Keratinocyte (primary cell): ENCODE measurements at regions not wholly inside any gene's neighbourhood (a gene's known extent, or its start where the extent isn't known, plus 50 kb on each side); places are given as distances from the start of the nearest gene placed in this dataset.

Source experiments
- DNase-seq: peaks from one replicate; pipeline ENCODE4 v3.0.0-alpha.2; 2011; ENCODE audit warnings: low read depth, missing footprints, low spot score
- FAIRE-seq: peaks from 2 replicates; lab custom pipeline; 2011; peaks lifted over from hg19 to GRCh38; lab: Jason Lieb, UNC
- H2AFZ ChIP-seq: 2 replicates; pipeline ENCODE4 v1.6.0; 2012; ENCODE audit warnings: low read length, control low read depth, inconsistent platforms; ENCODE audit not compliant: control insufficient read depth
- H3K27ac ChIP-seq: 2 replicates; pipeline ENCODE4 v1.5.1; 2011; ENCODE audit warnings: low read length; ENCODE audit not compliant: control insufficient read depth, insufficient read depth
- H3K27me3 ChIP-seq: 3 replicates; pipeline ENCODE4 v1.6.0; 2011; ENCODE audit warnings: low read length; ENCODE audit not compliant: control insufficient read depth, insufficient read depth; ENCODE audit errors: extremely low read depth
- H3K36me3 ChIP-seq, 2 experiments: 2 replicates in 1 of 2; 3 replicates in 1 of 2; pipeline ENCODE4 v1.5.1; 2011; ENCODE audit warnings: low read length in 2 of 2, mild to moderate bottlenecking in 1 of 2; ENCODE audit not compliant: control insufficient read depth in 2 of 2, insufficient read depth in 2 of 2; ENCODE audit errors: extremely low read depth in 1 of 2
- H3K4me1 ChIP-seq: 3 replicates; pipeline ENCODE4 v1.5.1; 2011; ENCODE audit warnings: low read length; ENCODE audit not compliant: control insufficient read depth, insufficient read depth; ENCODE audit errors: extremely low read depth
- H3K4me2 ChIP-seq: 3 replicates; pipeline ENCODE4 v1.6.0; 2011; ENCODE audit warnings: low read depth, low read length; ENCODE audit not compliant: control insufficient read depth, insufficient read depth; ENCODE audit errors: extremely low read depth
- H3K4me3 ChIP-seq, 3 experiments: fragments of 200-600 bp in 1 of 3; sonication (generic) in 1 of 3; 2 replicates in 2 of 3; 3 replicates in 1 of 3; pipeline ENCODE4 v1.5.1; 2011 to 2016; ENCODE audit warnings: low read length in 3 of 3, mild to moderate bottlenecking in 3 of 3, control low read depth in 2 of 3, inconsistent platforms in 1 of 3, low read depth in 1 of 3, mixed read lengths in 1 of 3, mixed run types in 1 of 3, moderate library complexity in 1 of 3; ENCODE audit not compliant: control insufficient read depth in 2 of 3, insufficient read depth in 2 of 3; ENCODE audit errors: extremely low read depth in 1 of 3
- H3K79me2 ChIP-seq: 2 replicates; pipeline ENCODE4 v1.6.0; 2012; ENCODE audit warnings: low read length; ENCODE audit not compliant: control insufficient read depth, insufficient read depth
- H3K9ac ChIP-seq: 3 replicates; pipeline ENCODE4 v1.6.0; 2011; ENCODE audit warnings: low read length; ENCODE audit not compliant: control insufficient read depth, insufficient read depth; ENCODE audit errors: extremely low read depth
- H3K9me1 ChIP-seq: 3 replicates; pipeline ENCODE4 v1.6.0; 2011; ENCODE audit warnings: low read length; ENCODE audit not compliant: control insufficient read depth, insufficient read depth; ENCODE audit errors: extremely low read depth
- H3K9me3 ChIP-seq: 2 replicates; pipeline ENCODE4 v1.5.1; 2012; ENCODE audit warnings: low read depth, low read length; ENCODE audit not compliant: control insufficient read depth
- H4K20me1 ChIP-seq: 3 replicates; pipeline ENCODE4 v1.6.0; 2011; ENCODE audit warnings: low read length; ENCODE audit not compliant: control insufficient read depth, insufficient read depth; ENCODE audit errors: extremely low read depth
- CTCF ChIP-seq, 3 experiments: IDR thresholded peaks in 1 of 3; conservative IDR thresholded peaks in 1 of 3; optimal IDR thresholded peaks in 1 of 3; 2 replicates in 2 of 3; 3 replicates in 1 of 3; pipeline versions ENCODE3 to v1.5.1; 2011; ENCODE audit warnings: low read length in 3 of 3, mild to moderate bottlenecking in 3 of 3, moderate library complexity in 2 of 3, control low read depth in 1 of 3, inconsistent platforms in 1 of 3; ENCODE audit not compliant: insufficient read depth in 2 of 3; ENCODE audit errors: extremely low read depth in 1 of 3
- EZH2 ChIP-seq: IDR thresholded peaks from one replicate; pipeline ENCODE4 v1.6.1; 2012; ENCODE audit warnings: inconsistent platforms, mild to moderate bottlenecking, low read length, moderate library complexity
- dilution Hi-C: fragments of 300-500 bp; cut with MboI; formaldehyde crosslinking; loops from one replicate; pipeline ENCODE4 v1.7.0; 2020; ENCODE audit warnings: low sequenced_read_pairs; ENCODE audit not compliant: extremely low pct_ligation_motif_present

GRCh38 chr1:229089586-229090208 is 181.2 kb upstream of the RAB4A start:
- DNase-seq (no peak), FAIRE-seq (no peak)
- Histone ChIP-seq H3K4me1 (peaks cover 14% of the 10 kb centered on the region), H3K27me3 (peaks cover 5% of the 10 kb centered on the region), H3K9ac (no peak overlapping the region), H3K36me3 (no peaks in the 10 kb centered on the region), H4K20me1 (no peaks in the 10 kb centered on the region), H3K4me2 (no peak overlapping the region), H3K27ac (no peak overlapping the region), H3K4me3 (no peak overlapping the region), H2AFZ (no peak overlapping the region), H3K79me2 (no peaks in the 10 kb centered on the region), H3K9me1 (no peaks in the 10 kb centered on the region), H3K9me3 (no peaks in the 10 kb centered on the region)
- TF ChIP-seq EZH2 (no peak), CTCF (optimal IDR thresholded peaks at IDR 0.05 in 1 of 3, IDR thresholded peaks at IDR 0.05 in 1 of 3, conservative IDR thresholded peaks at IDR 0.05 in 1 of 3; ENCODE audit: extremely low read depth in 1 of 3, insufficient read depth in 2 of 3, low read length in 3 of 3) (no peak)
- dilution Hi-C loops: no loop called here

- TF ChIP-seq EZH2: no peak
- no peak for TF ChIP-seq CTCF (optimal IDR thresholded peaks at IDR 0.05 in 1 of 3, IDR thresholded peaks at IDR 0.05 in 1 of 3, conservative IDR thresholded peaks at IDR 0.05 in 1 of 3; ENCODE audit: extremely low read depth in 1 of 3, insufficient read depth in 2 of 3, low read length in 3 of 3)
- Histone ChIP-seq H3K36me3 (no peaks in the 10 kb centered on the region), H2AFZ (no peak overlapping the region), H3K4me1 (peaks cover 19% of the 10 kb centered on the region), H3K79me2 (no peaks in the 10 kb centered on the region), H4K20me1 (no peaks in the 10 kb centered on the region), H3K27ac (no peak overlapping the region), H3K9me3 (peaks cover 2% of the 10 kb centered on the region), H3K9ac (no peak overlapping the region), H3K4me2 (no peak overlapping the region), H3K9me1 (no peaks in the 10 kb centered on the region), H3K4me3 (no peak overlapping the region), H3K27me3 (peaks cover 3% of the 10 kb centered on the region)
- FAIRE-seq (no peak), DNase-seq (no peak)
- dilution Hi-C loops: no loop called here
Measured at GRCh38 chr1:229091721-229092136, 179.2 kb upstream of the RAB4A start.
